ENCODE measurements at regions not wholly inside any gene's neighbourhood (a gene's known extent, or its start where the extent isn't known, plus 50 kb on each side); places are given as distances from the start of the nearest gene placed in this dataset.

DNA sequence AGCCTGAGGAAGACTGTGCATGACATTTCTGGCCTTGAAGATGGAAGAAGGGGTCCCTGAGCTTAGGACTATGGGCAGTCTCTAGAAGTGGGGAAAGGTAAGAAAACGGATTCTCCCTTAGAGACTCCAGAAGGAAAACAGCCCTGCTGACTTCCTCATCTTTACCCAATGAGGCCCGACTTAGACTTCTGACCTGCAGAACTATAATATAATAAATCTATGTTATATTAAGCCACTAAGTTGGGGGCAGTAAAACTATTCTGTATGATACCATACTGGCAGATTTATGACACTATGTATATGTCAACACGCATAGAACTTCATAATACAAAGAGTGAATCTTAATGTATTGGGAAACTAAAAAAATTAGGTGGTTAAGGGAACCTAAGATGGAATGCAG lies 422.0 kb downstream of the PLK2 start:
- TF ChIP-seq, protein P1, sequence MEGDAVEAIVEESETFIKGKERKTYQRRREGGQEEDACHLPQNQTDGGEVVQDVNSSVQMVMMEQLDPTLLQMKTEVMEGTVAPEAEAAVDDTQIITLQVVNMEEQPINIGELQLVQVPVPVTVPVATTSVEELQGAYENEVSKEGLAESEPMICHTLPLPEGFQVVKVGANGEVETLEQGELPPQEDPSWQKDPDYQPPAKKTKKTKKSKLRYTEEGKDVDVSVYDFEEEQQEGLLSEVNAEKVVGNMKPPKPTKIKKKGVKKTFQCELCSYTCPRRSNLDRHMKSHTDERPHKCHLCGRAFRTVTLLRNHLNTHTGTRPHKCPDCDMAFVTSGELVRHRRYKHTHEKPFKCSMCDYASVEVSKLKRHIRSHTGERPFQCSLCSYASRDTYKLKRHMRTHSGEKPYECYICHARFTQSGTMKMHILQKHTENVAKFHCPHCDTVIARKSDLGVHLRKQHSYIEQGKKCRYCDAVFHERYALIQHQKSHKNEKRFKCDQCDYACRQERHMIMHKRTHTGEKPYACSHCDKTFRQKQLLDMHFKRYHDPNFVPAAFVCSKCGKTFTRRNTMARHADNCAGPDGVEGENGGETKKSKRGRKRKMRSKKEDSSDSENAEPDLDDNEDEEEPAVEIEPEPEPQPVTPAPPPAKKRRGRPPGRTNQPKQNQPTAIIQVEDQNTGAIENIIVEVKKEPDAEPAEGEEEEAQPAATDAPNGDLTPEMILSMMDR (IDR thresholded peaks at IDR 0.05) = no peak
- TF ChIP-seq POLR2AphosphoS5 (IDR thresholded peaks at IDR 0.05) = no peak
